Smooth muscle cell (in vitro differentiated cells): ENCODE measurements at regions not wholly inside any gene's neighbourhood (a gene's known extent, or its start where the extent isn't known, plus 50 kb on each side); places are given as distances from the start of the nearest gene placed in this dataset.

Experiments
- DNase-seq: peaks from one replicate; lab custom pipeline; 2025; ENCODE audit not compliant: unreplicated experiment; lab: John Stamatoyannopoulos, UW
- H2AFZ ChIP-seq: fragments of 200-600 bp; sonication (generic); 2 replicates; pipeline ENCODE4 v1.6.0; 2016; ENCODE audit warnings: antibody characterized with exemption, low read depth, mild to moderate bottlenecking
- H3F3A ChIP-seq: fragments of 200-600 bp; sonication (generic); 2 replicates; pipeline ENCODE4 v1.6.0; 2017; ENCODE audit warnings: antibody characterized with exemption, low read depth
- H3K27ac ChIP-seq: fragments of 200-600 bp; sonication (generic); 2 replicates; pipeline ENCODE4 v1.5.1; 2016; ENCODE audit warnings: low read depth, mild to moderate bottlenecking
- H3K27me3 ChIP-seq: fragments of 200-600 bp; sonication (generic); 2 replicates; pipeline ENCODE4 v1.6.1; 2016; ENCODE audit warnings: low read depth, mild to moderate bottlenecking
- H3K36me3 ChIP-seq: fragments of 200-600 bp; sonication (generic); 2 replicates; pipeline ENCODE4 v1.5.1; 2016; ENCODE audit warnings: low read depth
- H3K4me1 ChIP-seq: fragments of 200-600 bp; sonication (generic); 2 replicates; pipeline ENCODE4 v1.5.1; 2016; ENCODE audit warnings: low read depth
- H3K4me2 ChIP-seq: fragments of 200-600 bp; sonication (generic); 2 replicates; pipeline ENCODE4 v1.6.0; 2016; ENCODE audit warnings: mild to moderate bottlenecking
- H3K4me3 ChIP-seq: fragments of 200-600 bp; sonication (generic); 2 replicates; pipeline ENCODE4 v1.5.1; 2016; ENCODE audit warnings: mild to moderate bottlenecking
- H3K79me2 ChIP-seq: fragments of 200-600 bp; sonication (generic); 2 replicates; pipeline ENCODE4 v1.6.0; 2016; ENCODE audit warnings: low read depth, mild to moderate bottlenecking
- H3K9ac ChIP-seq: fragments of 200-600 bp; sonication (generic); 2 replicates; pipeline ENCODE4 v1.6.0; 2016; ENCODE audit warnings: low read depth
- H3K9me3 ChIP-seq: fragments of 200-600 bp; sonication (generic); replicated peaks from 2 replicates; pipeline ENCODE4 v1.5.1; 2016; ENCODE audit warnings: low read depth
- H4K20me1 ChIP-seq: fragments of 200-600 bp; sonication (generic); 2 replicates; pipeline ENCODE4 v1.6.0; 2016; ENCODE audit warnings: low read depth
- CTCF ChIP-seq: fragments of 200-600 bp; sonication (generic); IDR thresholded peaks from 2 replicates; pipeline ENCODE4 v1.5.1; 2017; ENCODE audit warnings: borderline replicate concordance, mild to moderate bottlenecking, antibody characterized with exemption; ENCODE audit not compliant: insufficient read depth, poor library complexity, severe bottlenecking
- WGBS: methylation state at CpG from one replicate; pipeline ENCODE4 v1.1.7; 2016; ENCODE audit warnings: low lambda C conversion rate; 5-methylcytosine and 5-hydroxymethylcytosine counted together

GRCh38 chr3:150248888-150249681, 159.0 kb upstream of the TSC22D2 start:
- Histone ChIP-seq H3K4me1 (peaks cover 35% of the 10 kb centered on the region), H3K9ac (no peak overlapping the region), H3K4me3 (no peak overlapping the region), H4K20me1 (no peaks in the 10 kb centered on the region), H3K79me2 (no peaks in the 10 kb centered on the region), H3K36me3 (no peaks in the 10 kb centered on the region), H3K27ac (peak overlapping the region; percentile 61), H3K27me3 (no peaks in the 10 kb centered on the region), H2AFZ (peak overlapping the region; percentile 13), H3K9me3 (no peaks in the 10 kb centered on the region), H3K4me2 (peak overlapping the region; percentile 75), H3F3A (peaks cover 14% of the 10 kb centered on the region)
- WGBS: 41% methylated on average over 4 of the region's 4 CpGs
- no peak for TF ChIP-seq CTCF
- DNase-seq: no peak

DNA sequence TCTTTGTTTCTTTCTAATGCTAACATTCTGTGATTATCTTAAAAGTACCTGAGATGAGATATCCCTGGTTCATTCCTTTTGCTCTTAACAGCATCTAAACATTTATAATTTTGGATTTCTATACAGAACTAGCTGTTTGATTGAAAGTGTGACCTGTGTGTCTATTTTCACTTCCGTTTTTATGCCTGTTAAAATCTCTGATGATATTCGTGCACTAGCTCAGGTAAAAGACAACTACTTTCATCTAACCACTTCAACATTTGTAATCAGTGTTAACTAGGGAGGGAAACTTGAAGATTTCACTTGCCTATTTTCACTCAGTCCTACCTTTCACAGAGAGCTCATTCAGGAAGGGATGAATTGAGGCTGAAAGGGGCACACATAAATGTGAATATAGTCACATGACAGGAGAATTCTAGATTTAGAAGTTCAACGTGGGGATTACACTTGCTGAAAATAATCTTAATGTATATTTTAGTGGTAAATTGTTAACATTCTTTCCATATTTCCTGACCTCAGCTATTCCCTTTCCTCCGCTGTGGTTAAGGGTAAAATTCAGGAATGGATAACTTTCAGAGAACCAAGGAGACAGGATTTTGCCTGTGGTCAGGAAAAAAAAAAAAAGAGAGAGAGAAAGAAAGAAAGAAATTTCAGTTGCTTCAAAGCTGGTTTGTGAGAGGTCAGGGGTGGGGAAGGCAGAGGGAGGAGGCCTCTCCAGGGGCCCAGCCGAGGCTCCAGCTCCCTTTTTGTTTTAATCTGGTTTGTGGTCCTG, 159.8 kb upstream of the TSC22D2 start:
- H3K9ac ChIP-seq: no peak overlapping the region
- no peaks in the 10 kb centered on the region for H3K36me3 ChIP-seq
- peak overlapping the region; percentile 75 for H3K4me2 ChIP-seq
- peaks cover 14% of the 10 kb centered on the region for H3F3A ChIP-seq
- H3K9me3 ChIP-seq: no peaks in the 10 kb centered on the region
- no peak for DNase-seq
- no peak for TF ChIP-seq CTCF
- 27% methylated on average over 5 of the region's 5 CpGs for WGBS
- H3K4me3 ChIP-seq: no peak overlapping the region
- no peaks in the 10 kb centered on the region for H3K79me2 ChIP-seq
- H3K4me1 ChIP-seq: peaks cover 35% of the 10 kb centered on the region
- no peaks in the 10 kb centered on the region for H3K27me3 ChIP-seq
- H4K20me1 ChIP-seq: no peaks in the 10 kb centered on the region
- peak overlapping the region; percentile 61 for H3K27ac ChIP-seq
- H2AFZ ChIP-seq: peak overlapping the region; percentile 13

- no peak for TF ChIP-seq CTCF
- H3K9ac ChIP-seq: no peak overlapping the region
- peaks cover 14% of the 10 kb centered on the region for H3F3A ChIP-seq
- no peak overlapping the region for H3K27ac ChIP-seq
- H2AFZ ChIP-seq: no peak overlapping the region
- no peak overlapping the region for H3K4me2 ChIP-seq
- no peaks in the 10 kb centered on the region for H3K79me2 ChIP-seq
- peaks cover 38% of the 10 kb centered on the region for H3K4me1 ChIP-seq
- whole genome bisulfite sequencing: 98% methylated on average over 6 of the region's 6 CpGs
- H4K20me1 ChIP-seq: no peaks in the 10 kb centered on the region
- no peaks in the 10 kb centered on the region for H3K36me3 ChIP-seq
- no peaks in the 10 kb centered on the region for H3K27me3 ChIP-seq
- DNase-seq: no peak
- no peak overlapping the region for H3K4me3 ChIP-seq
- H3K9me3 ChIP-seq: no peaks in the 10 kb centered on the region
Measured at GRCh38 chr3:150247441-150247840, 160.7 kb upstream of the TSC22D2 start.
